ENCODE measurements at regions not wholly inside any gene's neighbourhood (a gene's known extent, or its start where the extent isn't known, plus 50 kb on each side); places are given as distances from the start of the nearest gene placed in this dataset.

DNA sequence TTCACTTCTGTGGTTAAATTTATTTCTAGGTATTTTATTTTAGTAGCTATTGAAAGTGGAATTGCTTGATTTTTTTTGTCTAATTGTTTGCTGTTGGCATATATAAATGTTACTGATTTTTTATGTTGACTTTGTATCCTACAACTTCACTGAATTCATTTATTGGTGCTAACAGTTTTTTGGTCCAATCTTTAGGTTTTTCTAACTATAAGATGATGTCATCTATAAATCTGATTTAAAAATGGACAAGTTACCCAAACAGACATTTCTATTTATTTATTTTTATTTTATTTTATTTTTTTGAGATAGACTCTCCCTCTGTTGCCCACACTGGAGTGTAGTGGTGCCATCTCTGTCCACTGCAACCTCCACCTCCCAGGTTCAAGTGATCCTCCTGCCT, 162.3 kb downstream of the COX7C start:
- no peak for TF ChIP-seq CTCF (IDR thresholded peaks at IDR 0.05)
- no peak for TF ChIP-seq EZH2 (IDR thresholded peaks at IDR 0.05; ENCODE audit: borderline replicate concordance, insufficient read depth, low read depth, low read length, poor library complexity, severe bottlenecking)

Data from B cell (primary cell).